ENCODE measurements at regions not wholly inside any gene's neighbourhood (a gene's known extent, or its start where the extent isn't known, plus 50 kb on each side); places are given as distances from the start of the nearest gene placed in this dataset.

GRCh38 chr2:41355794-41356193 is 692.0 kb upstream of the PKDCC start:
- H3K27ac ChIP-seq: no peak overlapping the region
- no peaks in the 10 kb centered on the region for H3K36me3 ChIP-seq
- no peaks in the 10 kb centered on the region for H3K27me3 ChIP-seq (ENCODE audit: insufficient read depth, low read depth, severe bottlenecking)
- no peak for DNase-seq
- no peak overlapping the region for H3K4me3 ChIP-seq (ENCODE audit: low read depth, low read length)
- H3K9me3 ChIP-seq (ENCODE audit: severe bottlenecking): no peaks in the 10 kb centered on the region
- TF ChIP-seq CTCF (IDR thresholded peaks at IDR 0.05; ENCODE audit: low read depth, low read length): no peak

GRCh38 chr2:41364842-41365241 is 683.0 kb upstream of the PKDCC start:
- no peaks in the 10 kb centered on the region for H3K36me3 ChIP-seq
- TF ChIP-seq CTCF (IDR thresholded peaks at IDR 0.05; ENCODE audit: low read depth, low read length): no peak
- H3K4me3 ChIP-seq (ENCODE audit: low read depth, low read length): no peak overlapping the region
- H3K9me3 ChIP-seq (ENCODE audit: severe bottlenecking): peaks cover 10% of the 10 kb centered on the region
- no peak for DNase-seq
- H3K27ac ChIP-seq: no peak overlapping the region
- H3K27me3 ChIP-seq (ENCODE audit: insufficient read depth, low read depth, severe bottlenecking): no peaks in the 10 kb centered on the region

- DNase-seq: no peak
- H3K9me3 ChIP-seq (ENCODE audit: severe bottlenecking): no peaks in the 10 kb centered on the region
- no peak for TF ChIP-seq CTCF (IDR thresholded peaks at IDR 0.05; ENCODE audit: low read depth, low read length)
- no peaks in the 10 kb centered on the region for H3K36me3 ChIP-seq
- H3K4me3 ChIP-seq (ENCODE audit: low read depth, low read length): no peak overlapping the region
- no peaks in the 10 kb centered on the region for H3K27me3 ChIP-seq (ENCODE audit: insufficient read depth, low read depth, severe bottlenecking)
- H3K27ac ChIP-seq: no peak overlapping the region
These were observed 671.9 kb upstream of the PKDCC start for GRCh38 chr2:41375901-41376300.

- Histone ChIP-seq H3K36me3 (no peaks in the 10 kb centered on the region), H3K9me3 (ENCODE audit: severe bottlenecking) (no peaks in the 10 kb centered on the region), H3K27ac (no peak overlapping the region), H3K27me3 (ENCODE audit: insufficient read depth, low read depth, severe bottlenecking) (no peaks in the 10 kb centered on the region), H3K4me3 (ENCODE audit: low read depth, low read length) (no peak overlapping the region)
- DNase-seq: no peak
- TF ChIP-seq CTCF (IDR thresholded peaks at IDR 0.05; ENCODE audit: low read depth, low read length): no peak
These were observed 670.0 kb upstream of the PKDCC start for GRCh38 chr2:41377837-41378236.

- Histone ChIP-seq H3K27me3 (ENCODE audit: insufficient read depth, low read depth, severe bottlenecking) (no peaks in the 10 kb centered on the region), H3K27ac (no peak overlapping the region), H3K4me3 (ENCODE audit: low read depth, low read length) (no peak overlapping the region), H3K9me3 (ENCODE audit: severe bottlenecking) (no peaks in the 10 kb centered on the region), H3K36me3 (no peaks in the 10 kb centered on the region)
- DNase-seq: no peak
- no peak for TF ChIP-seq CTCF (IDR thresholded peaks at IDR 0.05; ENCODE audit: low read depth, low read length)
These were observed 669.4 kb upstream of the PKDCC start for GRCh38 chr2:41378420-41378819.

- H3K4me3 ChIP-seq (ENCODE audit: low read depth, low read length): no peak overlapping the region
- DNase-seq: peak; percentile 30
- no peak overlapping the region for H3K27ac ChIP-seq
- no peak for TF ChIP-seq CTCF (IDR thresholded peaks at IDR 0.05; ENCODE audit: low read depth, low read length)
- no peaks in the 10 kb centered on the region for H3K9me3 ChIP-seq (ENCODE audit: severe bottlenecking)
- no peaks in the 10 kb centered on the region for H3K36me3 ChIP-seq
- H3K27me3 ChIP-seq (ENCODE audit: insufficient read depth, low read depth, severe bottlenecking): no peaks in the 10 kb centered on the region
These were observed 668.2 kb upstream of the PKDCC start for GRCh38 chr2:41379496-41380221.
